ENCODE measurements at regions not wholly inside any gene's neighbourhood (a gene's known extent, or its start where the extent isn't known, plus 50 kb on each side); places are given as distances from the start of the nearest gene placed in this dataset.
A peak's percentile ranks its signal among the peaks of the same experiment; 100 is the strongest.

GRCh38 chr20:20875716-20876115, 163.3 kb upstream of the RALGAPA2 start:
- DNase-seq = no peak

- no peak for DNase-seq
These were observed 160.0 kb upstream of the RALGAPA2 start for GRCh38 chr20:20872428-20872827.

GRCh38 chr20:20869161-20869775, 156.8 kb upstream of the RALGAPA2 start:
- DNase-seq = no peak

- no peak for DNase-seq
These were observed 152.1 kb upstream of the RALGAPA2 start for GRCh38 chr20:20864351-20865096.

- DNase-seq = peak; percentile 89
These were observed 147.8 kb upstream of the RALGAPA2 start for GRCh38 chr20:20860078-20860806.

GRCh38 chr20:20859510-20859909, 147.1 kb upstream of the RALGAPA2 start:
- DNase-seq = no peak

- no peak for DNase-seq
These were observed 144.5 kb upstream of the RALGAPA2 start for GRCh38 chr20:20856956-20857355.

GRCh38 chr20:20856306-20856705, 143.9 kb upstream of the RALGAPA2 start:
- DNase-seq = no peak

GRCh38 chr20:20851385-20851784, 138.9 kb upstream of the RALGAPA2 start:
- no peak for DNase-seq

- no peak for DNase-seq
These were observed 138.0 kb upstream of the RALGAPA2 start for GRCh38 chr20:20850407-20850806.

- no peak for DNase-seq
These were observed 136.7 kb upstream of the RALGAPA2 start for GRCh38 chr20:20849161-20849560.

- no peak for DNase-seq
These were observed 135.4 kb upstream of the RALGAPA2 start for GRCh38 chr20:20847814-20848213.

- no peak for DNase-seq
These were observed 131.5 kb upstream of the RALGAPA2 start for GRCh38 chr20:20843982-20844381.

GRCh38 chr20:20839771-20840170, 127.3 kb upstream of the RALGAPA2 start:
- DNase-seq = no peak

GRCh38 chr20:20837574-20838021, 125.2 kb upstream of the RALGAPA2 start:
- DNase-seq = peak; percentile 22

- DNase-seq = no peak
These were observed 124.4 kb upstream of the RALGAPA2 start for GRCh38 chr20:20836836-20837235.

- DNase-seq = no peak
These were observed 123.5 kb upstream of the RALGAPA2 start for GRCh38 chr20:20835897-20836296.

- no peak for DNase-seq
These were observed 121.6 kb upstream of the RALGAPA2 start for GRCh38 chr20:20834008-20834407.

- DNase-seq = no peak
These were observed 120.3 kb upstream of the RALGAPA2 start for GRCh38 chr20:20832715-20833114.

- DNase-seq = no peak
These were observed 119.3 kb upstream of the RALGAPA2 start for GRCh38 chr20:20831794-20832193.

GRCh38 chr20:20829681-20830080, 117.2 kb upstream of the RALGAPA2 start:
- DNase-seq = no peak

GRCh38 chr20:20827992-20828597, 115.7 kb upstream of the RALGAPA2 start:
- no peak for DNase-seq

- peak; percentile 26 for DNase-seq
These were observed 112.6 kb upstream of the RALGAPA2 start for GRCh38 chr20:20824924-20825584.

Data from stimulated activated CD4-positive, alpha-beta T cell treated with anti-CD3 and anti-CD28 coated beads, Interleukin-12 subunit alpha, Interleukin-12 subunit beta, amount 100 ng/mL, for 4 hours (primary cell).